ENCODE measurements at regions not wholly inside any gene's neighbourhood (a gene's known extent, or its start where the extent isn't known, plus 50 kb on each side); places are given as distances from the start of the nearest gene placed in this dataset.

GRCh38 chr2:125397535-125398251, 1258.3 kb upstream of the GYPC start (continued):
- no peak for TF ChIP-seq E2F4 (IDR thresholded peaks at IDR 0.05; ENCODE audit: low read depth, low read length)
- TF ChIP-seq RAD51 (IDR thresholded peaks at IDR 0.05) = no peak
- TF ChIP-seq ZNF384 (IDR thresholded peaks at IDR 0.05; ENCODE audit: borderline replicate concordance, low read depth, low read length) = no peak
- no peak for TF ChIP-seq NFYB (IDR thresholded peaks at IDR 0.05; ENCODE audit: insufficient read depth, low read depth, low read length)
- TF ChIP-seq ETV6 (conservative IDR thresholded peaks at IDR 0.05 in 1 of 2, IDR thresholded peaks at IDR 0.05 in 1 of 2; ENCODE audit: borderline replicate concordance in 1 of 2, low read depth in 1 of 2) = peak in 1 of 2 experiments; percentile 59; a peak in 1 of 4 replicates
- TF ChIP-seq ASH2L (IDR thresholded peaks at IDR 0.05; ENCODE audit: borderline replicate concordance, low read depth) = peak; percentile 82; the same call in 1 of the 2 replicates
- peak; percentile 56 to 73; a peak in 3 of 4 replicates for TF ChIP-seq EP300 (IDR thresholded peaks at IDR 0.05; ENCODE audit: borderline replicate concordance in 1 of 2, control insufficient read depth in 1 of 2, low read depth in 2 of 2, low read length in 2 of 2)
- no peak for TF ChIP-seq SIN3A (IDR thresholded peaks at IDR 0.05; ENCODE audit: low read depth, low read length)
- TF ChIP-seq FOXM1 (IDR thresholded peaks at IDR 0.05; ENCODE audit: low read depth, low read length) = peak; percentile 94
- TF ChIP-seq TARDBP (IDR thresholded peaks at IDR 0.05; ENCODE audit: borderline replicate concordance) = no peak
- TF ChIP-seq CBX5 (IDR thresholded peaks at IDR 0.05; ENCODE audit: low read depth) = peak; percentile 45; the same call in 1 of the 2 replicates
- no peak for TF ChIP-seq ZBTB11 (CRISPR knock-in tag; IDR thresholded peaks at IDR 0.05)
- TF ChIP-seq STAT3 (IDR thresholded peaks at IDR 0.05; ENCODE audit: low read depth, low read length) = peak; percentile 87; the same call in 1 of the 2 replicates
- TF ChIP-seq PKNOX1 (IDR thresholded peaks at IDR 0.05) = no peak
- no peak for TF ChIP-seq SMAD5 (IDR thresholded peaks at IDR 0.05; ENCODE audit: low read depth)
- TF ChIP-seq MYB (IDR thresholded peaks at IDR 0.05; ENCODE audit: borderline replicate concordance, low read depth, low read length) = no peak
- TF ChIP-seq POU2F2 (IDR thresholded peaks at IDR 0.05; ENCODE audit: borderline replicate concordance, low read depth, low read length) = no peak
- no peak for TF ChIP-seq RFX5 (IDR thresholded peaks at IDR 0.05; ENCODE audit: low read depth, low read length)
- no peak for TF ChIP-seq HDAC2 (IDR thresholded peaks at IDR 0.05)
- TF ChIP-seq MYC (IDR thresholded peaks at IDR 0.05; ENCODE audit: insufficient read depth, insufficient read length, insufficient replicate concordance, low read length, severe bottlenecking) = no peak
- no peak for TF ChIP-seq TCF3 (IDR thresholded peaks at IDR 0.05; ENCODE audit: borderline replicate concordance, insufficient read depth, low read depth, low read length)
- TF ChIP-seq MEF2B (IDR thresholded peaks at IDR 0.05; ENCODE audit: partially characterized antibody, poor library complexity, severe bottlenecking) = peak; percentile 86
- no peak for TF ChIP-seq SIX5 (IDR thresholded peaks at IDR 0.05; ENCODE audit: low read depth, low read length, severe bottlenecking)
- TF ChIP-seq ZNF24 (IDR thresholded peaks at IDR 0.05) = 0 out of 2 replicates have a peak, but pooled peaks have one; percentile 17
- no peak for TF ChIP-seq SREBF1 (IDR thresholded peaks at IDR 0.05; ENCODE audit: low read length)
- TF ChIP-seq MEF2A (IDR thresholded peaks at IDR 0.05; ENCODE audit: insufficient read depth, low read depth, low read length) = peak; percentile 54

Data from GM12878 (cell line).